ENCODE measurements at regions not wholly inside any gene's neighbourhood (a gene's known extent, or its start where the extent isn't known, plus 50 kb on each side); places are given as distances from the start of the nearest gene placed in this dataset.

- no peaks in the 10 kb centered on the region for H3K4me1 ChIP-seq (ENCODE audit: control insufficient read depth, insufficient read depth, low read length)
- no peak overlapping the region for H3K4me3 ChIP-seq (ENCODE audit: insufficient read depth, low read depth, low read length)
- no peak overlapping the region for H3K9ac ChIP-seq (ENCODE audit: low read depth, low read length)
- H3K56ac ChIP-seq (ENCODE audit: extremely low read depth, insufficient read depth, low read length) = no peak overlapping the region
- ATAC-seq (ENCODE audit: low read depth) = no peak
- no peaks in the 10 kb centered on the region for H3K9me1 ChIP-seq (ENCODE audit: insufficient read depth, low read length)
- H4K91ac ChIP-seq (ENCODE audit: insufficient read depth, low read depth, low read length) = no peak overlapping the region
- BruUV-seq (replicated peaks) = no TSS peak
- H2AK9ac ChIP-seq (replicated peaks; ENCODE audit: low read depth, low read length, poor library complexity) = no peak overlapping the region
- intact Hi-C loops (cut with micrococcal nuclease) = no loop called here
- ChIA-PET POLR2A (ENCODE audit: unreplicated experiment) (no interaction called here), CTCF (no interaction called here)
- no peak overlapping the region for H3K18ac ChIP-seq (ENCODE audit: low read depth, low read length)
- no peaks in the 10 kb centered on the region for H3K79me1 ChIP-seq (ENCODE audit: low read depth in 1 of 2, low read length in 2 of 2)
- H2BK20ac ChIP-seq (ENCODE audit: low read depth, low read length) = no peak overlapping the region
- H2BK15ac ChIP-seq (ENCODE audit: low read depth, low read length) = no peak overlapping the region
- no peak overlapping the region for H3K14ac ChIP-seq (replicated peaks; ENCODE audit: low read depth, low read length)
- H2BK120ac ChIP-seq (ENCODE audit: low read depth, low read length) = no peak overlapping the region
- no peak overlapping the region for H3K23ac ChIP-seq (ENCODE audit: low read depth, low read length)
- 66% methylated on average over 5 of the region's 17 CpGs; no CpG with 5 or more reads in 1 of the 2 experiments for WGBS, 2 experiments (ENCODE audit: extremely low coverage in 2 of 2, insufficient read length in 1 of 2)
- no peaks in the 10 kb centered on the region for H4K20me1 ChIP-seq (ENCODE audit: insufficient read depth, low read length)
- no peak overlapping the region for H3K27ac ChIP-seq (ENCODE audit: insufficient read depth, low read length)
- H2BK5ac ChIP-seq (ENCODE audit: low read depth, low read length, poor library complexity, severe bottlenecking) = no peak overlapping the region
- H3K36me3 ChIP-seq (ENCODE audit: control insufficient read depth, insufficient read depth, low read length) = no peaks in the 10 kb centered on the region
- in situ Hi-C loops (cut with MboI; ENCODE audit: low sequenced_read_pairs) = no loop called here
- peaks cover 3% of the 10 kb centered on the region for H3K9me3 ChIP-seq (ENCODE audit: control insufficient read depth, insufficient read depth, low read length)
- H3K4me2 ChIP-seq (ENCODE audit: low read depth, low read length) = no peak overlapping the region
- dilution Hi-C loops (cut with HindIII; ENCODE audit: low sequenced_read_pairs, unreplicated experiment) = no loop called here
- H2AK5ac ChIP-seq (ENCODE audit: low read depth, low read length) = no peak overlapping the region
- no peak for TF ChIP-seq RAD21 (IDR thresholded peaks at IDR 0.05; ENCODE audit: low read length)
- no peak for TF ChIP-seq ELK1 (IDR thresholded peaks at IDR 0.05; ENCODE audit: borderline replicate concordance, low read depth, low read length)
- TF ChIP-seq RFX5 (IDR thresholded peaks at IDR 0.05; ENCODE audit: low read depth, low read length) = no peak
- TF ChIP-seq CHD1 (IDR thresholded peaks at IDR 0.05; ENCODE audit: low read depth, low read length) = no peak
- no peak for TF ChIP-seq NFE2L2 (IDR thresholded peaks at IDR 0.05; ENCODE audit: low read depth, low read length)
- TF ChIP-seq BHLHE40 (IDR thresholded peaks at IDR 0.05; ENCODE audit: low read depth, low read length) = no peak
- TF ChIP-seq USF2 (IDR thresholded peaks at IDR 0.05; ENCODE audit: low read depth, low read length) = no peak
- no peak for TF ChIP-seq MXI1 (IDR thresholded peaks at IDR 0.05; ENCODE audit: borderline replicate concordance, low read depth, low read length)
- H4K8ac ChIP-seq (ENCODE audit: low read depth in 2 of 2, low read length in 2 of 2) = no peak overlapping the region
- no peak overlapping the region for H3K4ac ChIP-seq (ENCODE audit: low read depth, low read length)
- no peak for DNase-seq
- H3K27me3 ChIP-seq (ENCODE audit: control insufficient read depth, insufficient read depth, low read length) = no peaks in the 10 kb centered on the region
- H2AFZ ChIP-seq (replicated peaks; ENCODE audit: low read length, poor library complexity) = no peak overlapping the region
- no peak overlapping the region for H4K5ac ChIP-seq (ENCODE audit: low read depth, low read length)
Observed at GRCh38 chr2:78541451-78542267, 483.8 kb upstream of the REG3G start.

Measured in IMR-90 (cell line).